ENCODE measurements at regions not wholly inside any gene's neighbourhood (a gene's known extent, or its start where the extent isn't known, plus 50 kb on each side); places are given as distances from the start of the nearest gene placed in this dataset.

- TF ChIP-seq CHD2 (IDR thresholded peaks at IDR 0.05; ENCODE audit: low read length, partially characterized antibody) (no peak), CTCF (IDR thresholded peaks at IDR 0.05) (no peak)
- TF ChIP-seq, protein P1, sequence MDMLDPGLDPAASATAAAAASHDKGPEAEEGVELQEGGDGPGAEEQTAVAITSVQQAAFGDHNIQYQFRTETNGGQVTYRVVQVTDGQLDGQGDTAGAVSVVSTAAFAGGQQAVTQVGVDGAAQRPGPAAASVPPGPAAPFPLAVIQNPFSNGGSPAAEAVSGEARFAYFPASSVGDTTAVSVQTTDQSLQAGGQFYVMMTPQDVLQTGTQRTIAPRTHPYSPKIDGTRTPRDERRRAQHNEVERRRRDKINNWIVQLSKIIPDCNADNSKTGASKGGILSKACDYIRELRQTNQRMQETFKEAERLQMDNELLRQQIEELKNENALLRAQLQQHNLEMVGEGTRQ (IDR thresholded peaks at IDR 0.05; ENCODE audit: borderline replicate concordance, low read depth, low read length), result no peak
Observed at GRCh38 chr20:56163806-56164205, 84.7 kb upstream of the MC3R start.

Data from SK-N-SH (cell line).